ENCODE measurements at regions not wholly inside any gene's neighbourhood (a gene's known extent, or its start where the extent isn't known, plus 50 kb on each side); places are given as distances from the start of the nearest gene placed in this dataset.
"Not testable (repeated sequence)": the region's sequence is repeated elsewhere in the genome, so short reads cannot be mapped to it uniquely, and the experiment has no call there.

DNA sequence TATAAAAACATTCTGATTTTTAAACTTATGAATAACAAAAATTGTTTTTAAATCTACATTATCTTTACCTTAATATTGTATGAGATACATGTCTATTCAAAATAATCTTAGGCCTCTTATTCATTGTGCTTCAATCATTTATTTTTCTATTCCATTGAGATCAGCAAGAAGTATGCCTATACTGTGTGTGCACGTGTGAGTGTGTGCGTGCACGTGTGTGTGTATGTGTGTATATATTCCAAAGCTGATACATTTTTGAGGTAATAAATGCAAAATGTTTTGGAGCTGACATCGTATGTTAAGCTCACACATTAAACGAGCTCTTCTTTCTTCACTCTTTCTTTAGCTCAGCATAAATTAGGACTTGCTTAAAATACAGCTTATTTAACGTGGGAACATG lies 1701.2 kb upstream of the PCDH10 start:
- no peak for DNase-seq (ENCODE audit: low read depth, low spot score)

DNA sequence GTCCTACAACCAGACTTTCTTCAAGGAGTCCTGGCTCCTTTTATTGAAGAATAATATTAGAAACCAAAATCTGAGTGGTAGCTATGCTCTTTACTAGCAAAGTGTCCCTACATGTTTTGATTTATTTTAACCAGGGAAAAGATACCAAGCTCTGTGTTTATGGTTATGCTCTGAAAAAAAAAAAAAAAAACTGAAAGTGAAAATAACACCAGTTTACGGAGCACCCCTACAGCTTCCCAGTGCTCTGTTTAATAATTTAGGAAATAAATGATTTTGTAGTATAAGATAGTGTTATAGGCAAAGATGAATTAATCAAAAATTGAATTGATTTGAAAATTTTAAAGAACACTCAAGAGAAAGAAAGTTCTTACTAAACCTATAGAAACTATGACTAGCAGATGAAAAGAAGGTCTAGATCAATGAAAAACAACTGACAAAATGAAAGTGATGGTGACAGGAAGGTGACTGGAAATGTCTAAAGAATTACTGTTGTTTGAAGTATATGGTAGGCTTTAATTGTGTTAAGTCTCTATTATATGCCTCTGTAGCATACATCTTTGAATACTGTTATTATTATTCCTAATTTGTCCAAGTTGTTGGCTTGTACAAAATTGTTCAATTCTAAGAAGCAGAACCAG lies 1698.4 kb upstream of the PCDH10 start:
- DNase-seq (ENCODE audit: low read depth, low spot score): no peak

DNA sequence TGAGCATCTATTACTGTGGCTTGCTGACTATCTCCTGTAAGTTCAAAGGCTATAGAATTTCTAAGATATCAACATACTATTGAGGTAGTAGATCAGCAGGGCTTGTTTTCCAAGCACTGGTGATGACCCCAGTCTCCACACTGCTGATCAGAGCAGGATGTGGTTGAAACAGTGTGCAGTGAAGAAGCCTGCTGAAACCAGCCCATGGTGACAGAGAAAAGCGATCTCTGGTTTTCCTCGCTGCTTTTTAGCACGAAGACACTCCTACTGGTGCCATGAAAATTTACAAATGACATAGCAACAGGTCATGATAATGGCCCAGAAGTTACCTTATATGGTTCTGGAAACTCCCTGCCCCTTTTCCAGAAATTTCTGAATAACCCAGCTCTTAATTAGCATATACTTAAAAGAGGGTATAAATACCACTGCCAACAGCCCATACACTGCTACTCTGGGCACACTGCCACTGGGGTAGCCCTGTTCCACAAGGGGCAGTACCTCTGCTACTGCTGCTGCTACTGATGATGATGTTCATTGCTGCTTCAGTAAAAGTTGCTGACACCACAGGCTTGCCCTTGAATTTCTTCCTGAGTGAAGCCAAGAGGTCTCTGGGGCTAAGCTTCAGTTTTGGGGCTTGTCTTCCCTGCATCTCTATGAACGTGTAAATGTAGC lies 1689.5 kb upstream of the PCDH10 start:
- DNase-seq (ENCODE audit: low read depth, low spot score): no peak

DNA sequence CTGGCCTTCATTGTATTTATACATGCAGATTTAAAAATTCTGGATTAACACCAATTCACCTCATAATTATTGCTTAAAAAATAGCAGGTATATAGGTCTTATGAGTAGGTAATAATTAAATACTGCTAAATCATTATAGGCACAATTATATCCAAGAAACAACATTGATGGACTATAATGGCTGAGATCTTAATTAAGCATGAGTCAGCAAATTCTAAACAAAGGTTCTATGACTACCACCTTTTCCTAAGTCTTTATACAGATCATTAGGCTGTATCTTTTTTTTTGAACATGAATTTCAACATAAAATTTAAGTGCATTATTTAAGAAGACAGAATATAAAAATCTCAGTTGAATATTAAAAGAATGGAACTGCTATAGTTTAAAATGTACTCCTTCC lies 1678.7 kb upstream of the PCDH10 start:
- no peak for DNase-seq (ENCODE audit: low read depth, low spot score)

DNA sequence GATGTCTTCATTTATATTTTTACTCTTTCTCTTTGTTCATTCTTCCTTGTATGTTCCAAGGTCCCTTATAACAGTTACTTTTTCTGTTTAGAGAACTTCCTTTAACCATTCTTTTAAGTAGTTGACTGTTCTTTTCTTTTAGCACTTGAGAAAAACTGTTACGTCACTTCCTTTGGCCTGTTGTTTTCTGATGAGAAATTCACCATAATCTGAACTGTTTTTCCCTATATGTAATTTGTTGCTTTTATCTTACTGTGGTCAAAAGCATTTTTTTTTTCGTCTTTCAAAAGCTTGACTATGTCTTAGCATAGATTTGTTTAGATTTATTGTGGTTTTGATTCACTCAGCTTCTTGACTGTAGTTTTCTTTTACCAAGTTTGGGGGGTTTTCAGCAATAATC lies 1660.3 kb upstream of the PCDH10 start:
- DNase-seq (ENCODE audit: low read depth, low spot score): no peak

DNA sequence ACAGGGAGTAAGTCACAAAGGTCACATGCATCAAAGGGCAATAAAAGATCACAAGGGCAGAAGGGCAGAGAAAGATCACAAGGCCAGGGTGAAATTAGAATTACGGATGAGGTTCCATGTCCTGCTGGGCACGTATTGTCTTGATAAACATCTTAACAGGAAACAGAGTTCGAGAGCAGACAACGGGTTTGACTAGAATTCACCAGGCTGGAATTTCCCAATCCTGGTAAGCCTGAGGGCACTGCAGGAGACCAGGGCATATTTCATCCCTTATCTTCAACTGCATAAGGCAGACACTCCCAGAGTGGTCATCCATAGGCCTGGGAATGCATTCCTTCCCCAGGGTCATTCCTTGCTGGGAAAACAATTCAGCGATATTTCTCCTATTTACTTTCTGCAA lies 1652.9 kb upstream of the PCDH10 start:
- not testable (repeated sequence) for DNase-seq (ENCODE audit: low read depth, low spot score)

DNA sequence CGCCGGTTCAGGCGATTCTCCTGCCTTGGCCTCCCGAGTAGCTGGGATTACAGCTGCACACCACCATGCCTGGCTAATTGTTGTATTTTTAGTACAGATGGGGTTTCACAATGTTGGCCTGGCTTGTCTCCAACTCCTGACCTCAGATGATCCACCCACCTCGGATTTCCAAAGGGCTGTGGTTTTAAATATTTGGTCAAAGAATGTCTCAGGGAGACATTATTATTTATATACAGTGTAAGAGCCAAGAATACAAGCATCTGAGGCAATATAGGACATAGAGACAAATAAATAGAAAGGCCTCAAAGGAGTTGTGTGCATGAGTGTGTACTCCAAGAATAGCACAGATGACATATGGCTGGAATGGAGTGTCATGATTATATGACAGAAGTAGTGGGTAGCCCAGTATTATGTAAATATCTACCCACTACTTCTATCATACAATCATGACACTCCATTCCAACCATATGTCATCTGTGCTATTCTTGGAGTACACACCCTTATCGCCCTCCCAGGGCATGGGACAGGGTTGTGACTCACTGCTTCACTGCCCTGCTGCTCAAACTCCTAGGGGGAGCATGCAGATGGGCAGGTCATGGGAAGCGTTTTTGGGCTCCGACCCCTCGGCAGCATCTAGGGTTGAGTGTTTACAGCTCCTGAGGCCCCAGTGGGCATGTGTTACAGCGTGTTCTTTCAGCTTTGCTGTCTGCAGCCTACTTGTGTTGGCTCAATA lies 1649.8 kb upstream of the PCDH10 start:
- DNase-seq (ENCODE audit: low read depth, low spot score): peak; percentile 49

DNA sequence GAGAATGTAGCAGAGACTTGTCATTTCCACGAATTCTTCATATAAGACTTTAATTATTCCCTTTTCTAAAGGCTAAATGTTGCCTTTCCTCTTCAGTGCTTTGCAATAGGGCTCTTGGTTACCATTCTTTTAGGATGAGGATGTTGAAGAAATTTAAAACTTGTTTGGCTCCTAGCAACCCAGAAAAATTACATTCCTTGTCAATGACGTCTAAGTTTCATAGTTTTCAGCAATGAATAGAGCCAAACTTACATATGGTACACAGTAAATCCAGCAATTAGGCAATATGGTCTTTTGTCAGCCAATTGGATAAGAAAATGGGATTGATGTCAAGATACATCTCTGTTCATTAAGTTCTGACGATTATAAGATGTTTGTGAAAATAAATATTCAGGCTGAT lies 1639.6 kb upstream of the PCDH10 start:
- no peak for DNase-seq (ENCODE audit: low read depth, low spot score)

DNA sequence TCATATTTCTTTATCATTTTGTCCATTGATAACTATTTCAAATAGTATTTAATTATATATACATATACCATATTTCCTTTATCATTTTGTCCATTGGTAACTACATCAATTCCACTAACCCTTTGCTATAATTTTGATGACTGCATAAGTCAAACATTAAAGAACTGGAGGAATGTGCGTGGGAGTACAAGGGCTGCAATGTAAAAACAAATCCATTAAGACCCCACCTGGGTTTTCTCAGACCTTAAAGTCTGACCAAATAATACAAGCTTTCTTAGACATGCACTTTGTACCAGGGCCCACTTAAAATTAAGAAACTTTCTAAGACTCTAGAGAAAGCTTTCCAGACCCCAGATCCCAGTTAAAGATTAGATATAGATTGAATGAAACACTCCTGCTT lies 1622.4 kb upstream of the PCDH10 start:
- DNase-seq (ENCODE audit: low read depth, low spot score): no peak

DNA sequence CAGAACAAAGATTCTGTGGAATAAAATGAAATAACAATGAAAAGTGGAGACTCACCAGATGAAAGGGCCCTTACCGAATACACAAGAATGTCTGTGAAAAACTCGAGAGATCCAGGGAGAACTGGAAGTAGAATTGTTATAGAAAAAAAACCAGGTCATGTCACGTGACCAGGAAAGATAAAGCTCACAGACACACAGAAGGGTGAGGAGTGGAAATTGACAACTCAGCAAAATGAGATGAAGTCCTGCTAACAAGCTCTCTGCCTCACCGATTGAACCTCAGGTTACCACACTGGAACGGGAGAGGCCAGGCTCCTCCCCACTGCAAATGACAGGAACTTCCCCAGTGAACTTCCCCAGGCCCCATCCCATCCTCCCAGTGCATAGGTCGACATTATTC lies 1618.0 kb upstream of the PCDH10 start:
- DNase-seq (ENCODE audit: low read depth, low spot score): no peak

DNA sequence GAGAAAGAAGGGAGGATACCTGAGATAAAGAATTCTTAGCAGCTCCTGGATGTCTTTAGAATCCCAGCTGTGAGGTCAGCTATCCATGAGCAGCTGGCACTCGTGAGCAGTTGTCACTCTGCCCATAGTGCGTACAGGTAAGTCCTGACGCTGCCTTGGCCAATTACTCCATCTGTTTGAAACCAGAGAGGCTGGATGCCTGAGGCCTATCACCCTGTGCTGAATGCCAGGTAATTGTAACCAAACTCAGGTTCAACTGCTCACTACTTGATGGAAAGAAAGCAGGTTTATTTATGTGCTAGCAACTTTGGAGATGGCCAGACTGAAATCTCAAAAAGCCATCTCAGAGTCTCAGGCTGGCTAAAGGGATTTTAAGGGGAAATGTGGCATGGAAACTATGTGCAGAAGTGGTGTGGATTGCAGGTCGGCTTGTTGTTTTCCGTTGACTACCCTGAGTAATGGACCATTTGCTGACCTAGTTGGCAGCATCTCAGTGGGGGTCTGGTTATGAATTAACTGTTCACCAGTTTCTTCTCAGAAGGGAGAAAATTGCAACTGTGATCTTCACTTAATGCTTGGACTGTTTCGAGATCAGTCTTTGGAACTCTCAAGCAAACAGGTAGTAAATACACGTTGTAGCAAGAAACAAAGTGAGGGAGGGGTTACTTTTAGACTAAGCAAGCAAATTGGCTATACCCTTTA lies 1614.0 kb upstream of the PCDH10 start:
- DNase-seq (ENCODE audit: low read depth, low spot score): no peak

DNA sequence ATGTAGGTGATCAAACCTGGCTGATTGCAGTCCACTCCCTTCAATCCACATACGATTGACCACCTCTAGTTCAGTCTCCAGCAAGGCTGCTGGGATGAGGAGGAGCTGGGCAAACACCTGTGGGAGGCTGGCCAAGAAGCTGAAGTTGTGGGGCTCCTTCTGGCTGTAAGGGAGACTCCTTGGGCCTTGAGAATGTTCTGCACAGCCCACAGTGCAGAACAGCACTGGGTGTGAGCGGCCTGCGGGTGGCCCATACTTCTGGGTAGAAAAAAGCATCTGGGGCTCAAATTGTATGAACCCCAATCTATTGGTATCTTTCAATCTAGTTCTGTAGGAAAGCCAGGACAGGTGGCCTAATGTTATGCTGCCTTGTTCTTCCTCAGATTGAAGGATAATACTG lies 1608.8 kb upstream of the PCDH10 start:
- DNase-seq (ENCODE audit: low read depth, low spot score): no peak

DNA sequence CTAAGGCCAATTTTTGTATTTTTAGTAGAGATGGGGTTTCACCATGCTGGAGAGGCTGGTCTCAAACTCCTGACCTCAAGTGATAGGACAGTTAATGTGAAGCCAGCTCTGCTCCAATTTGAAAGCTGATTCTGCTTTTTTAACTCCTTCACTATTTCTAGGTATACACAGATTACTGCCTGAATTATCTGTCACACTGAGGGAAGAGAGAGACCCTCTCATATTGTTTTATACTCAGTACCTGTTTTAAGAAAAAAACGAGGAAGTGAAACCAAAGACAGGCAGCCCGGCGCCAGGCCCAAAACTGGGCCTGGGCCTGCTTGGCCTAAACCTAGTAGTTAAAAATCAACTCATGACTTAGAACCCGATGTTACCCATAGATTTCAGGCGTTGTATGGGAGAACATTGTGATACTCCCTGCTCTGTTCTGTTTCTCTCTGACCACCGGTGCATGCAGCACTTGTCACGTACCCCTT lies 1601.5 kb upstream of the PCDH10 start:
- DNase-seq (ENCODE audit: low read depth, low spot score): no peak

DNA sequence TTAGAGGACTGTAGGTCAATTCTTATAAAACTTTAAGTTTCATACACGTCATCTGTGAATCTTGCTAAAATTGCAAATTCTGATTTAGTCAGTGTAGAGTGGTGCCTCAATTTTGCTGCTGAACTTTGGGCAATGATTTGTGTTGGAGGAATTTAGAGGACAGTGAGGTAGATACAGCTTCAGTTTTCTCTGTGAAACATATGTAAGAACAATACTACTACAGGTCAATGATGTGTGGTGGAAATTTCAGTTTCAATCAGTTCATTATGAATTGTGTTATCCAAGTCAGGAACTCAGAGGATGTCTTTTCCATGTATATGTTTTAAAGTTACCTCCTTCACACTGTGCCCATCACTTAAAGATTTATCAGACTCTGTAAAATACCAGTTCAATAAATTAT lies 1597.8 kb upstream of the PCDH10 start:
- DNase-seq (ENCODE audit: low read depth, low spot score): no peak

DNA sequence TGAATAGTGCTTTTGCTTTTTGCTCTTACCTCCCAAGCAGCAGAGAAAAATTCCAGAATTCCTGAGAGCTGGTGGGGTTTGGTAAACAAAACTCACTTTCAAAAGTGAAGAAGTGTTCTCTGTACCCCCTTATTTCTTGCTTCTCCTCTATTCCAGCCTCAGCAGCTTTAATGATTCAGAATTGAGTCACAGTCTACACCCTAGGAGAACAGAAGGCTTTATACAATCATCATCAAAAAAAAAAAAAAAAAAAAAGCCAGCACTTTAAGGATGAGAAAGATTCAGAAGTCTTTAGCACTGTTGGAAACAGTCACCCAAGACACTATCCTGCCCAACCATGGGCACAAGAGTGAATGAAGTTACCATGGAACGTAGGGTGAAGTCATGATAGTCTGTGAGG lies 1583.1 kb upstream of the PCDH10 start:
- DNase-seq (ENCODE audit: low read depth, low spot score): no peak

DNA sequence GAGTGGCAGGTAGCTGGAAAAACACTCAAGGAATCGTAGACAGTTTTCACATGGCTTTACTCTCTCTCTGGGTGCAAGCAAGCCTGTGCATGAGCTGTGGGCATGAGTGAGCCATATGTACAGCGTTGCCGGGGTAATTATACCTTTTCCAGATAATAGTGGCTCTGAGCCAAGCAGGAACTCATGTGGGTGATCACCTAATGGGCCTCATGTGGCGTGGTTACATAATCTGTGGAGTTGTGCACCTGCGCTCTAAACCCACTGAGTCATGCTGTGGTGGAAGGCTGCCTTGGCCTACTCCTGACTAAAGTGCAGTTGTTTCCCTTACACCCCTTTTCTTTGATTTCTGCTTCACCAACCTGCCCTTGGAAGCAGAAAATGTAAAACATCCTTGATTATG lies 1564.5 kb upstream of the PCDH10 start:
- DNase-seq (ENCODE audit: low read depth, low spot score): no peak

DNA sequence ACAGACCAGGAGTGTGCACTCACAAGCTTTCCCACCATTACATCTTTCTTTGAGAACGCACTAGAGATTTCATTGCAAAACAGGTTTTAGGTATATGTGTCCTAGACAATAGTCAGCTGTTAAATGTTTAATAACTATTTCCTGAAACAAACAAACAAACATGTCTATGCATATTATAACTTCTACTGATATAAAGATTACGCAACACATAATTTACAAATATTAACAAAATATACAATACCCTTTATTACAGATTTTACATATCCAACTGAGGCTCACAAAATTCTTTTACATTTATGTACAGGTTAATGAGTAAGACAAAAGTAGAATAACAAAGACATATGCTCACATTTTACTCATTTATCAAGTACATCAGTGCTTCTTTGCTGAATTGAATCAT lies 1554.0 kb upstream of the PCDH10 start:
- DNase-seq (ENCODE audit: low read depth, low spot score): no peak

DNA sequence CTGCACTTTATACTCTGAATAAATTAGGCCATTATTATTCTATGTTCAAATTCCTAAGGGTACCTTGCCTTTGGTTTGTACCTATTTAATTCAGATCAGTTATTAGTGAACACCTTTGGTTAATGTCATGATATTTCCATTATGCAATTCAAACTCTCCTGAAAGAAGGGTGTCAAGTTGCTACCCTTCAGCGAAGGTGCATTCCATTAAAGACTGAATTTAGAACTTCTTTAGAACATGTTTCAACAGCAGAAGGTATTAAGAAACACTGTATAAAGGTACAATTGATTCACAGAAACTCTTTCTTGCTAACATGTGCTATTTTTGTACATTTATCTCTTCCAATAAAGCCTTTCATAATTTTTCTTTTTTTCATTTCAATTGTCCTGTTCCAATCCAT lies 1545.4 kb upstream of the PCDH10 start:
- no peak for DNase-seq (ENCODE audit: low read depth, low spot score)

DNA sequence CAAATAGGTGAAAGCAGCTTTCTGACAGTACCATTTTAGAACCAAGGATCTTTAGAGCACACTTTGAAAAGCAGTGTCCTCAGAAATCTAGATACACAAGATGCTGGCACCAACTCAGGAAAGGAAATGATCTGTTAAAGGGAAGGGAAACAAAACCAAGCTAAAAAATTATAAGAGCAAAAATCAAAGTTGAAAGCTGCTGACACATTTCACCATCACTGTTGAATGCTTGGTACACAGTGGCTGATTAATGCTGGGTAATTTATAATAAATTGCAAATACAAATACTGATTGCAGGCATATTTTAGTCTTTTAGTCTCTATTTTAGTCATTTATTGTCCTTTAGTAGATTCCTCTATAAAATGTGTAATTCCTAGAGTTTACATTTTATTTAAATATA lies 1540.1 kb upstream of the PCDH10 start:
- DNase-seq (ENCODE audit: low read depth, low spot score): no peak

DNA sequence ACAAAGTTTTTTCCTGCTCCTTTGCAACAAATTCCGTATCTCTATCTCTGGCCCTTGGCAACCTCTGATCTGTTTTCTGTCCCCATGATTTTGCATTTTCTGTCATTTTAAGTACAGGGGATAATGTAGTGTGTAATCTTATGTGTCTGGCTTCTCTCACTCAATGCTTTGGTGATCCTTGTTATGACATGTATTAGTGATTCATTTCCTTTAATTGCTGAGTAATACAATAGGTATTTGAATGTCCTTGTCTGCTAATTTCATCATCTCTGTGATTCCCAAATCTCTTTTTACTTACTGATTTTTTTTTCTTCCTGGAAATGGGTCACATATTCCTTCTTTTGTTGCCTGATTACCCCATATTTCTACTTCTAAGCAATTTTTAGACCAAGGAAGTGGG lies 1538.6 kb upstream of the PCDH10 start:
- not testable (repeated sequence) for DNase-seq (ENCODE audit: low read depth, low spot score)

DNA sequence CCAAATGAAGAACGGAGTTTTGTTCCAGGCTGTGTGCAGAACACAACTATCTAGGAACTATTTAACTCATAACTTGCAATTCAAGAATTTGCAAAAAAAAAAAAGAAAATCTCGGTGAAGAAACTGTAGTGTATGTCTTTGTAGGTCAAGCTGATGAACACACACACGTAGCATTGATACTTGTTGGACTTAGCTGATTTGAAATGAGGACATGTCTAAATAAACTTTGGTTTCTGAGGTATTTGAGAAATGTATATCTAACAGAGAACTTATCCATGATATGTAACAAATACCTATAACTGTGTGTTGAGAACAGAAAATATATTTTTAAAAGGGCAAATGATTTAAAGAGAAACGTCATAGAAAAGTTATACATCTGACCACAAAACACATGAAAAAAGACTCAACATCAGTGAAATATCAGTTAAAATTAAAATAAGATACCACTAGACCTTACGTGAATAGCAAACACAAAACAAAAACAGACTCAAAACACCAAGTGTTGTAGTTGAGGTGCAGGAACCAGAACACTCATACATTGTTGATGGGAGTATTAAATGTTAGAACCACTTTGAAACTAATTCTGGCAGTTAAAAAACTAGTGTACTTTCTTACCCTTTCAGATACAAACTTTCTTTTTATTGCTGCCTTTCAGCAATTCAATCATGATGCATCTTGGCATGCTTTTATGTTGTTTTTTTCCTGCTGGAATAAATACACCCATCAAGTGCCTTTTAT lies 1535.8 kb upstream of the PCDH10 start:
- no peak for DNase-seq (ENCODE audit: low read depth, low spot score)

DNA sequence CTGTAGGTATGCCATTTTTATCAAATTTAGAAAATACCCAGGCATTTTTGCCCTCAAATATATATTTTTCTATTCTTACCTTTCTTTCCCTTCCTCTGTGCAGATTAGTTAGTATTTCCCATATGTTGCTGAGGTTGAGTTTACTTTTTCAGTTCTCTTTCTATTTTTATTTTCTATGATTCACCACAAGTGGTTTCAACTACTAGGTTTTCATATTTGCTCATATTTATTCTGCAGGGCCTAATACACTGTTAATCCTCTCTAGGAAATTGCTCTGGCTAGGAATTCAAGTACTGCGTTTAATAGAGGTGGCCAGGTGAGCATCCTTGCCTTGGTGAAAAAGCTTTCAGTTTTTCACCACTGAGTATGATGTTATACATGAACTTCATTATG lies 1535.3 kb upstream of the PCDH10 start:
- no peak for DNase-seq (ENCODE audit: low read depth, low spot score)
